HL-60 (cell line): ENCODE measurements at regions not wholly inside any gene's neighbourhood (a gene's known extent, or its start where the extent isn't known, plus 50 kb on each side); places are given as distances from the start of the nearest gene placed in this dataset.

Source experiments
- DNase-seq, 2 experiments: peaks; one replicate each; pipeline ENCODE4 v3.0.0-alpha.2; 2010 to 2020; ENCODE audit warnings: low read depth in 1 of 2, low spot score in 1 of 2
- H3K27ac ChIP-seq: fragments of 250-450 bp; sonication (Bioruptor Pico); replicated peaks from 2 replicates; pipeline ENCODE4 v1.5.1; 2020; ENCODE audit warnings: mild to moderate bottlenecking, moderate library complexity
- H3K27me3 ChIP-seq: fragments of 250-450 bp; sonication (Bioruptor Pico); 2 replicates; pipeline ENCODE4 v1.5.1; 2021; ENCODE audit warnings: mild to moderate bottlenecking, moderate library complexity; ENCODE audit not compliant: insufficient read depth, poor library complexity, severe bottlenecking
- H3K4me3 ChIP-seq: replicated peaks from 2 replicates; pipeline ENCODE4 v1.5.1; 2011; ENCODE audit warnings: mild to moderate bottlenecking, control low read depth, low read length; ENCODE audit not compliant: insufficient read depth
- GABPA ChIP-seq: IDR thresholded peaks from 2 replicates; pipeline ENCODE4 v1.6.1; 2012; ENCODE audit warnings: low read depth
- POLR2AphosphoS5 ChIP-seq: IDR thresholded peaks from 2 replicates; pipeline ENCODE4 v1.6.1; 2012; ENCODE audit warnings: low read depth
- SPI1 ChIP-seq: IDR thresholded peaks from 2 replicates; pipeline ENCODE4 v1.6.1; 2012; ENCODE audit warnings: low read depth, mild to moderate bottlenecking, borderline replicate concordance
- TF ChIP-seq, protein P1 (sequence below): IDR thresholded peaks from 2 replicates; pipeline ENCODE4 v1.6.1; 2012; ENCODE audit warnings: low read depth; ENCODE audit not compliant: insufficient replicate concordance
- TF ChIP-seq, protein P2 (sequence below): IDR thresholded peaks from one replicate; pipeline ENCODE4 v1.5.1; 2011; ENCODE audit warnings: low read length, control low read depth, inconsistent platforms; ENCODE audit not compliant: insufficient read depth

DNA sequence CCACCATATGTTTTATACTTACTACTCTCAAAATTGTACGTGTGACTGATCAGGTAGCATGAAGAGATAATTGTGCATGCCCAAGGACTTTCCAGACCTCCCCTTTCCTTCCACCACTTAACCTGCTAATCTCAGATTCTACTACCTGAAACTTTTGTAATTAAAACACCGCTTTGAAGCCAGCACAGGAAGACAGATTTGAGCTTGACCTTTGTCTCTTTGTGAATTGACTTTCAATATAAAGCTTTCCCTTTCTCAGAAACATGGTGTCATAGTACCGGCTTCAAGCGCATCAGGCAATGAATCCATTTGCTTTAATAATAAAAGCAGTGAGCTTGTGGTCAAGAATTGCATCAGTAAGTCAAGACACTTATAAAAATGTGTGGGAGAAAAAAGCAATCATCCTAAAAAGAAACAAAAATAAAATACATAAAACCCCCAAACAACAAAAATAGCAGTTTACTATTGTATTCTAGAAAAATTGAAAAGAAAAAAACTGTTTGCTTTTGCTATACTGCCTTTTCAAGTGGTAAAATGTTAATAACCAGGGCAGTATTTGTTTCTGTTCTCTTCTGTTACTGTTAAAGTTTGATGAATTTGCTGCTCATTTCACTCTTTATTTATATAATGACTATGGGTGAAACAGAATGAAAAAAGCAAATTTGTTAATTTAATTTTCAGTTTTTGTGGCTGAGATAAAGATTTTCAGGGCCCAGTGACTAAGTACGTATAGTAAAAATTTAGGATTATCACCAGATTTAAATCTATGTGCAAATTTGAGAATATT lies 2075.3 kb downstream of the PCDH9 start:
- DNase-seq, result no peak
- no peak overlapping the region for H3K4me3 ChIP-seq
- TF ChIP-seq, protein P1, sequence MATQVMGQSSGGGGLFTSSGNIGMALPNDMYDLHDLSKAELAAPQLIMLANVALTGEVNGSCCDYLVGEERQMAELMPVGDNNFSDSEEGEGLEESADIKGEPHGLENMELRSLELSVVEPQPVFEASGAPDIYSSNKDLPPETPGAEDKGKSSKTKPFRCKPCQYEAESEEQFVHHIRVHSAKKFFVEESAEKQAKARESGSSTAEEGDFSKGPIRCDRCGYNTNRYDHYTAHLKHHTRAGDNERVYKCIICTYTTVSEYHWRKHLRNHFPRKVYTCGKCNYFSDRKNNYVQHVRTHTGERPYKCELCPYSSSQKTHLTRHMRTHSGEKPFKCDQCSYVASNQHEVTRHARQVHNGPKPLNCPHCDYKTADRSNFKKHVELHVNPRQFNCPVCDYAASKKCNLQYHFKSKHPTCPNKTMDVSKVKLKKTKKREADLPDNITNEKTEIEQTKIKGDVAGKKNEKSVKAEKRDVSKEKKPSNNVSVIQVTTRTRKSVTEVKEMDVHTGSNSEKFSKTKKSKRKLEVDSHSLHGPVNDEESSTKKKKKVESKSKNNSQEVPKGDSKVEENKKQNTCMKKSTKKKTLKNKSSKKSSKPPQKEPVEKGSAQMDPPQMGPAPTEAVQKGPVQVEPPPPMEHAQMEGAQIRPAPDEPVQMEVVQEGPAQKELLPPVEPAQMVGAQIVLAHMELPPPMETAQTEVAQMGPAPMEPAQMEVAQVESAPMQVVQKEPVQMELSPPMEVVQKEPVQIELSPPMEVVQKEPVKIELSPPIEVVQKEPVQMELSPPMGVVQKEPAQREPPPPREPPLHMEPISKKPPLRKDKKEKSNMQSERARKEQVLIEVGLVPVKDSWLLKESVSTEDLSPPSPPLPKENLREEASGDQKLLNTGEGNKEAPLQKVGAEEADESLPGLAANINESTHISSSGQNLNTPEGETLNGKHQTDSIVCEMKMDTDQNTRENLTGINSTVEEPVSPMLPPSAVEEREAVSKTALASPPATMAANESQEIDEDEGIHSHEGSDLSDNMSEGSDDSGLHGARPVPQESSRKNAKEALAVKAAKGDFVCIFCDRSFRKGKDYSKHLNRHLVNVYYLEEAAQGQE, result no peak
- TF ChIP-seq SPI1, result no peak
- TF ChIP-seq, protein P2, sequence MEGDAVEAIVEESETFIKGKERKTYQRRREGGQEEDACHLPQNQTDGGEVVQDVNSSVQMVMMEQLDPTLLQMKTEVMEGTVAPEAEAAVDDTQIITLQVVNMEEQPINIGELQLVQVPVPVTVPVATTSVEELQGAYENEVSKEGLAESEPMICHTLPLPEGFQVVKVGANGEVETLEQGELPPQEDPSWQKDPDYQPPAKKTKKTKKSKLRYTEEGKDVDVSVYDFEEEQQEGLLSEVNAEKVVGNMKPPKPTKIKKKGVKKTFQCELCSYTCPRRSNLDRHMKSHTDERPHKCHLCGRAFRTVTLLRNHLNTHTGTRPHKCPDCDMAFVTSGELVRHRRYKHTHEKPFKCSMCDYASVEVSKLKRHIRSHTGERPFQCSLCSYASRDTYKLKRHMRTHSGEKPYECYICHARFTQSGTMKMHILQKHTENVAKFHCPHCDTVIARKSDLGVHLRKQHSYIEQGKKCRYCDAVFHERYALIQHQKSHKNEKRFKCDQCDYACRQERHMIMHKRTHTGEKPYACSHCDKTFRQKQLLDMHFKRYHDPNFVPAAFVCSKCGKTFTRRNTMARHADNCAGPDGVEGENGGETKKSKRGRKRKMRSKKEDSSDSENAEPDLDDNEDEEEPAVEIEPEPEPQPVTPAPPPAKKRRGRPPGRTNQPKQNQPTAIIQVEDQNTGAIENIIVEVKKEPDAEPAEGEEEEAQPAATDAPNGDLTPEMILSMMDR, result no peak
- no peak for TF ChIP-seq POLR2AphosphoS5
- no peak for TF ChIP-seq GABPA
- no peak overlapping the region for H3K27ac ChIP-seq
- H3K27me3 ChIP-seq, result no peaks in the 10 kb centered on the region

DNA sequence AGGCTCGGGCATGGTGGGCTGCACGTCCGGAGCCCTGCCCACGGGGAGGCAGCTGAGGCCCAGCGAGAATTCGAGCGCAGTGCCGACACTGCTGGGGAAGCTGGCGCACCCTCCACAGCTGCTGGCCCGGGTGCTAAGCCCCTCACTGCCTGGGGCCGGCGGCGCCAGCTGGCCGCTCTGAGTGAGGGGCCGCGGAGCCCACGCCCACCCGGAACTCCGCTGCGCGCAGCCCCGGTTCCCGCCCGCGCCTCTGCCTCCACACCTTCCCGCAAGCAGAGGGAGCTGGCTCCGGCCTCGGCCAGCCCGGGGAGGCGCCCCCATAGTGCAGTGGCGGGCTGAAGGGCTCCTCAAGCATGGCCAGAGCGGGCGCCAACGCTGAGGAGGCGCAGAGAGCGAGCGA lies 2080.4 kb downstream of the PCDH9 start:
- TF ChIP-seq, protein P2, result no peak
- TF ChIP-seq SPI1, result no peak
- TF ChIP-seq GABPA, result no peak
- TF ChIP-seq, protein P1, result no peak
- TF ChIP-seq POLR2AphosphoS5, result no peak
- Histone ChIP-seq H3K27ac (no peak overlapping the region), H3K4me3 (no peak overlapping the region), H3K27me3 (no peaks in the 10 kb centered on the region)
- no peak for DNase-seq

DNA sequence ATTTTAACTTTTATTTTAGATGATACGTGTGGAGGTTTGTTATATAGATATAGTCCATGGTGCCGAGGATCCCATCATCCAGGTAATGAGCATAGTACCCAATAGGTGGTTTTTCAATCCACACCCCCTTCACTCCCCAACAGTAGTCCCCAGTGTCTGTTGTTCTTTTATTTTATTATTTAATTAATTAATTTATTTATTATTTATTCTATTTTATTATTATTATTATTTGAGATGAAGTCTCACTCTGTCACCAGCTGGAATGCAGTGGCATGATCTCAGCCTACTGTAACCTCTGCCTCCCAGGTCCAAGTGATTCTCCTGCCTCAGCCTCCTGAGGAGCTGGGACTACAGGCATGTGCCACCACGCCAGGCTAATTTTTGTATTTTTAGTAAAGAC lies 2086.2 kb downstream of the PCDH9 start:
- H3K27me3 ChIP-seq, result no peaks in the 10 kb centered on the region
- TF ChIP-seq POLR2AphosphoS5, result no peak
- no peak for TF ChIP-seq SPI1
- TF ChIP-seq GABPA, result no peak
- TF ChIP-seq, protein P1, result no peak
- TF ChIP-seq, protein P2, result no peak
- H3K4me3 ChIP-seq, result no peak overlapping the region
- DNase-seq, result no peak
- no peak overlapping the region for H3K27ac ChIP-seq
